ENCODE measurements at regions not wholly inside any gene's neighbourhood (a gene's known extent, or its start where the extent isn't known, plus 50 kb on each side); places are given as distances from the start of the nearest gene placed in this dataset.

DNA sequence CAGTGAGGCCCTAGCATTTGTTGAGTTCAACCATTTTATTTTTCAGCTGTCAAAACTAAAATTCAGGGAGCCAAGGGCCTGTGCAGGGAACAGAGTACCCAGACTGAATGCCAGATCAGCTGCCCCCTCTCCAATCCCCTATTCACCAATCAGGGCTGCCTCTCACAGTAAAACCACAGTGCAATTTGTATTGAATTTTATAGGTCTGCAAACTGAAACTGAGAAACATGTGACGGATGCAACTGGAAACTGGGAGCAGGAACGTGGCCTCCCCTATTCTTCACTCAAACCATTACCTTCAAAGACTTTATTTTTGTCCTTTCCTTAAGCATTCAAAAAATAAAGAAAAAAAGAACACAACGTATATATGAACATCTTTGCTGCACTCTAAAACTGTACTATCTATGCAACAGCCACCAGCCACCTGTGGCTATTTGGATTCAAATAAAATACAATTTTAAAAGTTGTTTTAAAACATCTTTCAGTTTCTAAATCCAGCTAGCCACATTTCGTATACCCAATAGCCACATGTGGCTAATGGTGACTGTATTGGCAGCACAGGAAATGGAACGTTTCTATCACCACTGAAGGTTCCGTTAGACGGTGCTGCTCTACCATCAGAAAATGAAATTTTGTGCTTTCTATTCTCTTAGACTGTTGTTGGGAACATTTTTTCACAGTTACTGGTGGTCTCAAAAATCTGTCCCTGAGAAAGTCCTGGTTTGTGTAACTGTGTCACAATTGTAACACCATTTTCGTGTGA lies 371.3 kb upstream of the FAR2 start:
- TF ChIP-seq FOXM1 (IDR thresholded peaks at IDR 0.05; ENCODE audit: borderline replicate concordance) (no peak), SP1 (IDR thresholded peaks at IDR 0.05) (no peak), ELF4 (IDR thresholded peaks at IDR 0.05) (no peak), HDGF (IDR thresholded peaks at IDR 0.05; ENCODE audit: borderline replicate concordance) (no peak), LEF1 (IDR thresholded peaks at IDR 0.05; ENCODE audit: borderline replicate concordance) (no peak), TARDBP (IDR thresholded peaks at IDR 0.05) (no peak), SUZ12 (IDR thresholded peaks at IDR 0.05) (no peak), FOXA1 (IDR thresholded peaks at IDR 0.05) (no peak), L3MBTL2 (conservative IDR thresholded peaks at IDR 0.05) (no peak)
- TF ChIP-seq, protein P1, sequence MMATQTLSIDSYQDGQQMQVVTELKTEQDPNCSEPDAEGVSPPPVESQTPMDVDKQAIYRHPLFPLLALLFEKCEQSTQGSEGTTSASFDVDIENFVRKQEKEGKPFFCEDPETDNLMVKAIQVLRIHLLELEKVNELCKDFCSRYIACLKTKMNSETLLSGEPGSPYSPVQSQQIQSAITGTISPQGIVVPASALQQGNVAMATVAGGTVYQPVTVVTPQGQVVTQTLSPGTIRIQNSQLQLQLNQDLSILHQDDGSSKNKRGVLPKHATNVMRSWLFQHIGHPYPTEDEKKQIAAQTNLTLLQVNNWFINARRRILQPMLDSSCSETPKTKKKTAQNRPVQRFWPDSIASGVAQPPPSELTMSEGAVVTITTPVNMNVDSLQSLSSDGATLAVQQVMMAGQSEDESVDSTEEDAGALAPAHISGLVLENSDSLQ (IDR thresholded peaks at IDR 0.05) = no peak
